ENCODE measurements at regions not wholly inside any gene's neighbourhood (a gene's known extent, or its start where the extent isn't known, plus 50 kb on each side); places are given as distances from the start of the nearest gene placed in this dataset.

- no peak for TF ChIP-seq CTCF (IDR thresholded peaks at IDR 0.05)
- TF ChIP-seq POLR2A (IDR thresholded peaks at IDR 0.05), result no peak
These were observed 1198.9 kb upstream of the GBE1 start for GRCh38 chr3:82960379-82960778.

Data from testis (tissue), 2 donors.